ENCODE measurements at regions not wholly inside any gene's neighbourhood (a gene's known extent, or its start where the extent isn't known, plus 50 kb on each side); places are given as distances from the start of the nearest gene placed in this dataset.
"Not testable (repeated sequence)": the region's sequence is repeated elsewhere in the genome, so short reads cannot be mapped to it uniquely, and the experiment has no call there.

GRCh38 chr7:91372323-91372722, 108.1 kb downstream of the FZD1 start:
- H3K9me3 Mint-ChIP-seq: no peaks in the 10 kb centered on the region
- no peak for DNase-seq (ENCODE audit: low spot score)
- H3K27ac Mint-ChIP-seq: no peak overlapping the region
- no peaks in the 10 kb centered on the region for H3K4me1 Mint-ChIP-seq (ENCODE audit: low read depth)
- H3K4me3 Mint-ChIP-seq: no peak overlapping the region
- no peaks in the 10 kb centered on the region for H3K36me3 Mint-ChIP-seq (ENCODE audit: low read depth)
- H3K27me3 Mint-ChIP-seq (ENCODE audit: low read depth): no peaks in the 10 kb centered on the region

GRCh38 chr7:91373111-91373800, 109.0 kb downstream of the FZD1 start:
- DNase-seq (ENCODE audit: low spot score): no peak
- no peak overlapping the region for H3K27ac Mint-ChIP-seq
- H3K4me1 Mint-ChIP-seq (ENCODE audit: low read depth): no peaks in the 10 kb centered on the region
- H3K9me3 Mint-ChIP-seq: no peaks in the 10 kb centered on the region
- no peaks in the 10 kb centered on the region for H3K27me3 Mint-ChIP-seq (ENCODE audit: low read depth)
- no peaks in the 10 kb centered on the region for H3K36me3 Mint-ChIP-seq (ENCODE audit: low read depth)
- no peak overlapping the region for H3K4me3 Mint-ChIP-seq

GRCh38 chr7:91374321-91374989, 110.2 kb downstream of the FZD1 start:
- H3K4me1 Mint-ChIP-seq (ENCODE audit: low read depth): no peaks in the 10 kb centered on the region
- H3K9me3 Mint-ChIP-seq: no peaks in the 10 kb centered on the region
- DNase-seq (ENCODE audit: low spot score): no peak
- no peak overlapping the region for H3K4me3 Mint-ChIP-seq
- H3K36me3 Mint-ChIP-seq (ENCODE audit: low read depth): no peaks in the 10 kb centered on the region
- no peak overlapping the region for H3K27ac Mint-ChIP-seq
- no peaks in the 10 kb centered on the region for H3K27me3 Mint-ChIP-seq (ENCODE audit: low read depth)

- no peak for DNase-seq (ENCODE audit: low spot score)
- H3K4me3 Mint-ChIP-seq: no peak overlapping the region
- H3K9me3 Mint-ChIP-seq: no peaks in the 10 kb centered on the region
- H3K27me3 Mint-ChIP-seq (ENCODE audit: low read depth): no peaks in the 10 kb centered on the region
- no peak overlapping the region for H3K27ac Mint-ChIP-seq
- H3K4me1 Mint-ChIP-seq (ENCODE audit: low read depth): no peaks in the 10 kb centered on the region
- H3K36me3 Mint-ChIP-seq (ENCODE audit: low read depth): no peaks in the 10 kb centered on the region
Observed at GRCh38 chr7:91375378-91375777, 111.1 kb downstream of the FZD1 start.

GRCh38 chr7:91378131-91378530, 113.9 kb downstream of the FZD1 start:
- DNase-seq (ENCODE audit: low spot score): no peak
- Mint-ChIP-seq H3K4me1 (ENCODE audit: low read depth) (no peaks in the 10 kb centered on the region), H3K36me3 (ENCODE audit: low read depth) (no peaks in the 10 kb centered on the region), H3K9me3 (no peaks in the 10 kb centered on the region), H3K27ac (no peak overlapping the region), H3K4me3 (no peak overlapping the region), H3K27me3 (ENCODE audit: low read depth) (no peaks in the 10 kb centered on the region)

- H3K4me1 Mint-ChIP-seq (ENCODE audit: low read depth): no peaks in the 10 kb centered on the region
- no peak overlapping the region for H3K4me3 Mint-ChIP-seq
- no peak for DNase-seq (ENCODE audit: low spot score)
- H3K27me3 Mint-ChIP-seq (ENCODE audit: low read depth): no peaks in the 10 kb centered on the region
- no peaks in the 10 kb centered on the region for H3K9me3 Mint-ChIP-seq
- H3K36me3 Mint-ChIP-seq (ENCODE audit: low read depth): no peaks in the 10 kb centered on the region
- H3K27ac Mint-ChIP-seq: no peak overlapping the region
Observed at GRCh38 chr7:91379236-91379635, 115.0 kb downstream of the FZD1 start.

- no peak for DNase-seq (ENCODE audit: low spot score)
- Mint-ChIP-seq H3K4me3 (no peak overlapping the region), H3K27ac (no peak overlapping the region), H3K4me1 (ENCODE audit: low read depth) (no peaks in the 10 kb centered on the region), H3K36me3 (ENCODE audit: low read depth) (no peaks in the 10 kb centered on the region), H3K9me3 (no peaks in the 10 kb centered on the region), H3K27me3 (ENCODE audit: low read depth) (no peaks in the 10 kb centered on the region)
Observed at GRCh38 chr7:91379991-91380390, 115.8 kb downstream of the FZD1 start.

- H3K9me3 Mint-ChIP-seq: no peaks in the 10 kb centered on the region
- DNase-seq (ENCODE audit: low spot score): no peak
- no peak overlapping the region for H3K4me3 Mint-ChIP-seq
- H3K27ac Mint-ChIP-seq: no peak overlapping the region
- H3K27me3 Mint-ChIP-seq (ENCODE audit: low read depth): no peaks in the 10 kb centered on the region
- no peaks in the 10 kb centered on the region for H3K36me3 Mint-ChIP-seq (ENCODE audit: low read depth)
- no peaks in the 10 kb centered on the region for H3K4me1 Mint-ChIP-seq (ENCODE audit: low read depth)
Observed at GRCh38 chr7:91383053-91383904, 119.0 kb downstream of the FZD1 start.

GRCh38 chr7:91383905-91384274, 119.7 kb downstream of the FZD1 start:
- no peaks in the 10 kb centered on the region for H3K36me3 Mint-ChIP-seq (ENCODE audit: low read depth)
- H3K4me1 Mint-ChIP-seq (ENCODE audit: low read depth): no peaks in the 10 kb centered on the region
- H3K9me3 Mint-ChIP-seq: no peaks in the 10 kb centered on the region
- H3K27ac Mint-ChIP-seq: no peak overlapping the region
- no peak for DNase-seq (ENCODE audit: low spot score)
- H3K4me3 Mint-ChIP-seq: no peak overlapping the region
- no peaks in the 10 kb centered on the region for H3K27me3 Mint-ChIP-seq (ENCODE audit: low read depth)

- not testable (repeated sequence) for H3K4me3 Mint-ChIP-seq; H3K4me1 Mint-ChIP-seq (ENCODE audit: low read depth); H3K36me3 Mint-ChIP-seq (ENCODE audit: low read depth); DNase-seq (ENCODE audit: low spot score); H3K27me3 Mint-ChIP-seq (ENCODE audit: low read depth); H3K9me3 Mint-ChIP-seq; H3K27ac Mint-ChIP-seq
Observed at GRCh38 chr7:91394757-91395156, 130.5 kb downstream of the FZD1 start.

GRCh38 chr7:91395313-91395712, 131.1 kb downstream of the FZD1 start:
- H3K36me3 Mint-ChIP-seq (ENCODE audit: low read depth); H3K27me3 Mint-ChIP-seq (ENCODE audit: low read depth); H3K9me3 Mint-ChIP-seq; H3K4me3 Mint-ChIP-seq; DNase-seq (ENCODE audit: low spot score); H3K4me1 Mint-ChIP-seq (ENCODE audit: low read depth); H3K27ac Mint-ChIP-seq: not testable (repeated sequence)

- H3K36me3 Mint-ChIP-seq (ENCODE audit: low read depth): no peaks in the 10 kb centered on the region
- DNase-seq (ENCODE audit: low spot score): no peak
- H3K27me3 Mint-ChIP-seq (ENCODE audit: low read depth): no peaks in the 10 kb centered on the region
- peaks cover 4% of the 10 kb centered on the region for H3K9me3 Mint-ChIP-seq
- H3K27ac Mint-ChIP-seq: no peak overlapping the region
- no peak overlapping the region for H3K4me3 Mint-ChIP-seq
- no peaks in the 10 kb centered on the region for H3K4me1 Mint-ChIP-seq (ENCODE audit: low read depth)
Observed at GRCh38 chr7:91397096-91397495, 132.9 kb downstream of the FZD1 start.

GRCh38 chr7:91397612-91398011, 133.4 kb downstream of the FZD1 start:
- no peak for DNase-seq (ENCODE audit: low spot score)
- Mint-ChIP-seq H3K4me3 (no peak overlapping the region), H3K9me3 (peaks cover 4% of the 10 kb centered on the region), H3K27me3 (ENCODE audit: low read depth) (no peaks in the 10 kb centered on the region), H3K27ac (no peak overlapping the region), H3K4me1 (ENCODE audit: low read depth) (no peaks in the 10 kb centered on the region), H3K36me3 (ENCODE audit: low read depth) (no peaks in the 10 kb centered on the region)

GRCh38 chr7:91398341-91398740, 134.1 kb downstream of the FZD1 start:
- DNase-seq (ENCODE audit: low spot score): no peak
- H3K27me3 Mint-ChIP-seq (ENCODE audit: low read depth): no peaks in the 10 kb centered on the region
- H3K4me1 Mint-ChIP-seq (ENCODE audit: low read depth): no peaks in the 10 kb centered on the region
- no peaks in the 10 kb centered on the region for H3K36me3 Mint-ChIP-seq (ENCODE audit: low read depth)
- H3K4me3 Mint-ChIP-seq: no peak overlapping the region
- H3K27ac Mint-ChIP-seq: no peak overlapping the region
- H3K9me3 Mint-ChIP-seq: peaks cover 4% of the 10 kb centered on the region

All from T-helper 2 cell treated with Interferon-gamma antibody and Interleukin-4, amounts not matched to agents 5 μg/mL and 100 μg/mL, for 36 hours (primary cell).